GM12892 (cell line): ENCODE measurements at regions not wholly inside any gene's neighbourhood (a gene's known extent, or its start where the extent isn't known, plus 50 kb on each side); places are given as distances from the start of the nearest gene placed in this dataset.

ENCODE experiments used
- POLR2A ChIP-seq: IDR thresholded peaks from 2 replicates; pipeline ENCODE4 v1.6.1; 2011; ENCODE audit warnings: low read depth, low read length, control low read depth
- POLR2AphosphoS5 ChIP-seq: IDR thresholded peaks from 2 replicates; pipeline ENCODE4 v1.6.1; 2011; ENCODE audit warnings: low read depth, low read length, control low read depth
- TAF1 ChIP-seq: IDR thresholded peaks from 2 replicates; pipeline ENCODE4 v1.6.1; 2011; ENCODE audit warnings: low read depth, mild to moderate bottlenecking, control low read depth, low read length, borderline replicate concordance

DNA sequence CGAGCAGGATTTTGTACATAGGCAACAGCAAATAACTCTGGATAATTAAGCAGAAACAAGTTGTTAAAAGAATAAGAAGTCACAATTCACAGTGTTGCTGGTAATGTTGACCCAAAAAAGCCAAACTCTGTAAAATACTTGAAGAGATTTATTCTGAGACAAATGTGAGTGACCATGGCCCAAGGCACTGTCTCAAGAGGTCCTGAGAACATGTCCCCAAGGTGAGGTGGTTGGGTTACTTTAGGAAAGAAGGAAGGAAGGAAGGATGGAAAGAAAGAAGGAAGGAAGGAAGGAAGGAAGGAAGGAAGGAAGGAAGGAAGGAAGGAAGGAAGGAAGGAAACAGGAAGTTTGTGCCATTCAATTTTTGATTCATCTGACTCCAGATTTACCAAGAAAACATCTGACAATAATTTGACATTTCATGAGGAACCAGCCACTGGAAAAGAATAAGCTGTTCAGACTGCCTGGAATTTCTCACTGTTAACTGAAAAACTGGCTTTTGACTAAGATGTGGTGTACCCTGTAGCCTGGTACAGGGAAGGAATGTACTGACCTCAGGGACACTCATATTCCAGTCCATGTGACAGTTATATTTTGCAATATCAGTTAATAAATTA, 295.9 kb upstream of the TNC start:
- no peak for TF ChIP-seq POLR2A
- TF ChIP-seq POLR2AphosphoS5: no peak
- no peak for TF ChIP-seq TAF1
